HCT116 (cell line): ENCODE measurements at regions not wholly inside any gene's neighbourhood (a gene's known extent, or its start where the extent isn't known, plus 50 kb on each side); places are given as distances from the start of the nearest gene placed in this dataset.

ENCODE experiments used
- ATAC-seq: fragments of 200-7000 bp; cut with Tn5 transposase; 2 replicates; pipeline ENCODE4 v1.9.1; 2020; ENCODE audit warnings: mild to moderate bottlenecking, moderate library complexity
- BruUV-seq: library from RNA; stranded (reverse); fragments of 400-500 nt; replicated peaks from 2 replicates; lab custom pipeline; 2021; lab: Mats Ljungman, UMichigan
- CTCF ChIA-PET: fragments of 300-600 bp; sonication (Branson Sonifier 250); formaldehyde crosslinking; loops from one replicate; lab custom pipeline; 2021; ENCODE audit warnings: antibody characterized with exemption; lab: Charles Lee
- POLR2A ChIA-PET: fragments of 300-600, 350-600 bp; sonication (Branson Sonifier 250); formaldehyde crosslinking; loops from one replicate; lab custom pipeline; 2021; ENCODE audit warnings: antibody characterized with exemption; lab: Charles Lee
- RAD21 ChIA-PET, 2 experiments: fragments of 300-600 bp; sonication (Branson Sonifier 250); formaldehyde crosslinking; loops; one replicate each; lab custom pipeline; 2023; ENCODE audit warnings: low total read pairs in 2 of 2; ENCODE audit not compliant: uncharacterized antibody in 2 of 2, unreplicated experiment in 2 of 2, low non-redundant PET in 1 of 2; lab: Charles Lee
- DNase-seq: peaks from one replicate; pipeline ENCODE4 v3.0.0-alpha.2; 2010; ENCODE audit warnings: low read depth, low spot score
- H2AFZ ChIP-seq: fragments of 200-600 bp; shearing (Covaris generic), sonication (generic); 2 replicates; pipeline ENCODE4 v1.6.1; 2017; ENCODE audit warnings: low read depth, mixed run types, mixed read lengths, antibody characterized with exemption, low read length; ENCODE audit not compliant: poor library complexity, severe bottlenecking
- H3K27ac ChIP-seq: 2 replicates; pipeline ENCODE4 v1.5.1; 2012; ENCODE audit warnings: low read depth, low read length
- H3K27me3 ChIP-seq: fragments of 200-600 bp; sonication (generic); 2 replicates; pipeline ENCODE4 v1.6.1; 2016; ENCODE audit warnings: mixed run types, low read length, mixed read lengths; ENCODE audit not compliant: insufficient read depth
- H3K36me3 ChIP-seq, 2 experiments: fragments of 200-500 bp in 1 of 2; fragments of 200-600 bp in 1 of 2; sonication (Bioruptor generic) in 1 of 2; sonication (generic) in 1 of 2; 2 replicates each; pipeline versions ENCODE4 v1.5.1 to v1.6.1; 2014 to 2016; ENCODE audit warnings: low read length in 2 of 2, inconsistent platforms in 1 of 2, mixed read lengths in 1 of 2, mixed run types in 1 of 2; ENCODE audit not compliant: insufficient read depth in 2 of 2, control insufficient read depth in 1 of 2
- H3K4me1 ChIP-seq, 2 experiments: fragments of 200-600 bp in 1 of 2; sonication (generic) in 1 of 2; 2 replicates each; pipeline versions ENCODE4 v1.5.1 to v1.6.1; 2012 to 2017; ENCODE audit warnings: low read length in 2 of 2, inconsistent platforms in 1 of 2, mild to moderate bottlenecking in 1 of 2, mixed read lengths in 1 of 2, mixed run types in 1 of 2, moderate library complexity in 1 of 2; ENCODE audit not compliant: insufficient read depth in 2 of 2, control insufficient read depth in 1 of 2
- H3K4me2 ChIP-seq: fragments of 200-600 bp; sonication (generic); 2 replicates; pipeline ENCODE4 v1.6.1; 2017; ENCODE audit warnings: mixed run types, low read length, mixed read lengths
- H3K4me3 ChIP-seq, 2 experiments: fragments of 200-600 bp in 1 of 2; sonication (generic) in 1 of 2; replicated peaks in 1 of 2; 2 replicates each; pipeline ENCODE4 v1.5.1; 2011 to 2016; ENCODE audit warnings: low read length in 2 of 2, control low read depth in 1 of 2, low read depth in 1 of 2, mild to moderate bottlenecking in 1 of 2, mixed read lengths in 1 of 2, mixed run types in 1 of 2
- H3K79me2 ChIP-seq: fragments of 200-600 bp; sonication (generic); 2 replicates; pipeline ENCODE4 v1.6.1; 2017; ENCODE audit warnings: mild to moderate bottlenecking, mixed run types, low read length, moderate library complexity, mixed read lengths; ENCODE audit not compliant: insufficient read depth
- H3K9ac ChIP-seq: fragments of 200-600 bp; sonication (generic); 2 replicates; pipeline ENCODE4 v1.6.1; 2016; ENCODE audit warnings: low read length, mixed read lengths
- H3K9me2 ChIP-seq: fragments of 200-600 bp; sonication (generic), shearing (Covaris generic); 2 replicates; pipeline ENCODE4 v1.6.1; 2017; ENCODE audit warnings: mixed run types, mild to moderate bottlenecking, moderate library complexity; ENCODE audit not compliant: insufficient read depth
- H3K9me3 ChIP-seq, 2 experiments: fragments of 200-500 bp in 1 of 2; fragments of 200-600 bp in 1 of 2; sonication (Bioruptor generic) in 1 of 2; sonication (generic) in 1 of 2; 2 replicates each; pipeline ENCODE4 v1.6.1; 2014 to 2017; ENCODE audit warnings: low read length in 2 of 2, mixed read lengths in 2 of 2, inconsistent platforms in 1 of 2, low read depth in 1 of 2, mild to moderate bottlenecking in 1 of 2, mixed run types in 1 of 2, moderate library complexity in 1 of 2; ENCODE audit not compliant: control insufficient read depth in 1 of 2, insufficient read depth in 1 of 2
- H4K20me1 ChIP-seq: fragments of 200-600 bp; sonication (generic), shearing (Covaris generic); 2 replicates; pipeline ENCODE4 v1.6.1; 2017; ENCODE audit warnings: mixed run types, mild to moderate bottlenecking, moderate library complexity; ENCODE audit not compliant: insufficient read depth
- CEBPB ChIP-seq: IDR thresholded peaks from 2 replicates; pipeline ENCODE4 v1.6.1; 2012; ENCODE audit warnings: low read depth
- CTCF ChIP-seq, 3 experiments: fragments of 200-600 bp in 1 of 3; sonication (generic) in 1 of 3; IDR thresholded peaks in 2 of 3; conservative IDR thresholded peaks in 1 of 3; 2 replicates each; pipeline ENCODE4 v1.5.1; 2012 to 2017; ENCODE audit warnings: low read depth in 2 of 3, low read length in 2 of 3, antibody characterized with exemption in 1 of 3, borderline replicate concordance in 1 of 3, control low read depth in 1 of 3, mild to moderate bottlenecking in 1 of 3, mixed read lengths in 1 of 3, mixed run types in 1 of 3, moderate library complexity in 1 of 3; ENCODE audit not compliant: insufficient read depth in 1 of 3
- EGR1 ChIP-seq: IDR thresholded peaks from 2 replicates; pipeline ENCODE4 v1.6.1; 2012; ENCODE audit warnings: low read depth
- ELF1 ChIP-seq: IDR thresholded peaks from 2 replicates; pipeline ENCODE4 v1.6.1; 2012; ENCODE audit warnings: low read depth, borderline replicate concordance
- EZH2 ChIP-seq: fragments of 200-600 bp; sonication (generic); IDR thresholded peaks from 2 replicates; pipeline ENCODE4 v1.6.1; 2017; ENCODE audit warnings: antibody characterized with exemption, mixed run types
- EZH2phosphoT487 ChIP-seq: fragments of 200-600 bp; IDR thresholded peaks from 2 replicates; pipeline ENCODE4 v1.6.1; 2018; ENCODE audit warnings: antibody characterized with exemption, borderline replicate concordance
- FOSL1 ChIP-seq: IDR thresholded peaks from 2 replicates; pipeline ENCODE4 v1.6.1; 2012; ENCODE audit warnings: low read depth
- MAX ChIP-seq: IDR thresholded peaks from 2 replicates; pipeline ENCODE4 v1.6.1; 2012
- RAD21 ChIP-seq: IDR thresholded peaks from 2 replicates; pipeline ENCODE4 v1.6.1; 2012; ENCODE audit warnings: low read depth, mild to moderate bottlenecking
- REST ChIP-seq: IDR thresholded peaks from 2 replicates; pipeline ENCODE4 v1.6.1; 2012; ENCODE audit warnings: low read depth
- SIN3A ChIP-seq: IDR thresholded peaks from 2 replicates; pipeline ENCODE4 v1.6.1; 2012; ENCODE audit warnings: low read depth
- SRF ChIP-seq: IDR thresholded peaks from 2 replicates; pipeline ENCODE4 v1.6.1; 2012; ENCODE audit warnings: low read depth
- TCF7L2 ChIP-seq: IDR thresholded peaks from 2 replicates; pipeline ENCODE4 v1.7.0; 2011; ENCODE audit warnings: borderline replicate concordance, inconsistent platforms; ENCODE audit not compliant: insufficient read depth, insufficient read length; ENCODE audit errors: extremely low read depth
- ZBTB33 ChIP-seq: IDR thresholded peaks from 2 replicates; pipeline ENCODE4 v1.6.1; 2011; ENCODE audit warnings: mild to moderate bottlenecking, low read length, moderate library complexity; ENCODE audit not compliant: insufficient replicate concordance; ENCODE audit errors: extremely low read depth
- ZFX ChIP-seq: fragments of 450-650 bp; IDR thresholded peaks from 2 replicates; pipeline ENCODE4 v1.6.1; 2017
- intact Hi-C: fragments of 100-400 bp; cut with micrococcal nuclease; formaldehyde crosslinking; loops from 2 replicates; pipeline ENCODE4 v1.10.0; 2022

GRCh38 chr9:13915131-13915530, 398.8 kb downstream of the NFIB start:
- no peak overlapping the region for H3K4me3 ChIP-seq
- no peak overlapping the region for H3K27ac ChIP-seq
- intact Hi-C loops: no loop called here

More at GRCh38 chr9:13915131-13915530, 398.8 kb downstream of the NFIB start:
- TF ChIP-seq EZH2 (no peak), ZBTB33 (no peak), TCF7L2 (no peak), SIN3A (no peak), ELF1 (no peak), EZH2phosphoT487 (no peak), ZFX (no peak), SRF (no peak), EGR1 (no peak), REST (no peak), FOSL1 (no peak), CEBPB (no peak), CTCF (IDR thresholded peaks at IDR 0.05 in 2 of 3, conservative IDR thresholded peaks at IDR 0.05 in 1 of 3; ENCODE audit: borderline replicate concordance in 1 of 3, insufficient read depth in 1 of 3, low read depth in 2 of 3, low read length in 2 of 3) (no peak), MAX (no peak), RAD21 (no peak)
- Histone ChIP-seq H3K9me2 (no peaks in the 10 kb centered on the region), H3K36me3 (no peaks in the 10 kb centered on the region), H2AFZ (no peak overlapping the region), H3K4me1 (no peaks in the 10 kb centered on the region), H3K4me2 (no peak overlapping the region), H3K9ac (no peak overlapping the region), H3K9me3 (peaks cover 0 to 6% of the 10 kb centered on the region in 2 experiments; a peak in 1 of 4 replicates), H3K79me2 (no peaks in the 10 kb centered on the region), H4K20me1 (no peaks in the 10 kb centered on the region), H3K27me3 (no peaks in the 10 kb centered on the region)
- no peak for ATAC-seq
- ChIA-PET RAD21 (no interaction called here), POLR2A (no interaction called here), CTCF (no interaction called here)
- DNase-seq: no peak
- BruUV-seq: no TSS peak
